Nephron (organoid): ENCODE measurements at regions not wholly inside any gene's neighbourhood (a gene's known extent, or its start where the extent isn't known, plus 50 kb on each side); places are given as distances from the start of the nearest gene placed in this dataset.

ENCODE experiments used
- H3K27ac Mint-ChIP-seq, 3 experiments: 2 replicates each; pipeline ENCODE4 v1.8.0; 2020; ENCODE audit warnings: mixed read lengths in 3 of 3, mild to moderate bottlenecking in 2 of 3, moderate library complexity in 1 of 3
- H3K27me3 Mint-ChIP-seq: 2 replicates; pipeline ENCODE4 v1.8.0; 2021; ENCODE audit warnings: low read depth, mild to moderate bottlenecking, moderate library complexity, mixed read lengths
- H3K36me3 Mint-ChIP-seq: 2 replicates; pipeline ENCODE4 v1.8.0; 2020; ENCODE audit warnings: low read depth, mixed read lengths
- H3K4me1 Mint-ChIP-seq: 2 replicates; pipeline ENCODE4 v1.8.0; 2020; ENCODE audit warnings: mixed read lengths
- H3K4me3 Mint-ChIP-seq, 3 experiments: 2 replicates each; pipeline ENCODE4 v1.8.0; 2020; ENCODE audit warnings: mild to moderate bottlenecking in 3 of 3, mixed read lengths in 3 of 3, moderate library complexity in 2 of 3
- H3K9me3 Mint-ChIP-seq: 2 replicates; pipeline ENCODE4 v1.8.0; 2020; ENCODE audit warnings: mixed read lengths
- TF ChIP-seq, protein P1 (sequence below), 3 experiments: fragments of 200-600 bp; sonication (generic); IDR thresholded peaks; one replicate each; pipeline ENCODE4 v1.5.0; 2021; ENCODE audit warnings: antibody characterized with exemption in 3 of 3; ENCODE audit not compliant: unreplicated experiment in 3 of 3

DNA sequence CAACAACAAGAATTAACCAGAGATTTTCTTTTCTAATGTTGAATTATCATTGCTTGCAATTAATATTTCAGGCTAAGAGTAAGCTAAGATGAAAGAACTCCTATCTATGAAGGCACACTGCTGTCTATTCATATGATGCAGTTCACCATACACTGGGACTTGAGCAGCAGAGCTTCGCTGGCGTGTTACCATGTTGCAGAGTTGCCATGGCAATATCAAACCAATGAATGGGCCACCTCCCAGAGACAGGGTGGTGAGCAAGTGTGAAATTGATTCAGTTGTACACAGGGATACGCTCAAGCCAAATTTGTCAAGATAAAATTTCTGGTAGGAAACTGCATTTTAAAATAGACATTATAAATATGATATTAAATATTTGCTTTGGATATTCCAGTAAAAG, 69.3 kb upstream of the MYO16 start:
- H3K36me3 Mint-ChIP-seq, result no peaks in the 10 kb centered on the region
- H3K27ac Mint-ChIP-seq, result no peak overlapping the region
- no peaks in the 10 kb centered on the region for H3K4me1 Mint-ChIP-seq
- TF ChIP-seq, protein P1, sequence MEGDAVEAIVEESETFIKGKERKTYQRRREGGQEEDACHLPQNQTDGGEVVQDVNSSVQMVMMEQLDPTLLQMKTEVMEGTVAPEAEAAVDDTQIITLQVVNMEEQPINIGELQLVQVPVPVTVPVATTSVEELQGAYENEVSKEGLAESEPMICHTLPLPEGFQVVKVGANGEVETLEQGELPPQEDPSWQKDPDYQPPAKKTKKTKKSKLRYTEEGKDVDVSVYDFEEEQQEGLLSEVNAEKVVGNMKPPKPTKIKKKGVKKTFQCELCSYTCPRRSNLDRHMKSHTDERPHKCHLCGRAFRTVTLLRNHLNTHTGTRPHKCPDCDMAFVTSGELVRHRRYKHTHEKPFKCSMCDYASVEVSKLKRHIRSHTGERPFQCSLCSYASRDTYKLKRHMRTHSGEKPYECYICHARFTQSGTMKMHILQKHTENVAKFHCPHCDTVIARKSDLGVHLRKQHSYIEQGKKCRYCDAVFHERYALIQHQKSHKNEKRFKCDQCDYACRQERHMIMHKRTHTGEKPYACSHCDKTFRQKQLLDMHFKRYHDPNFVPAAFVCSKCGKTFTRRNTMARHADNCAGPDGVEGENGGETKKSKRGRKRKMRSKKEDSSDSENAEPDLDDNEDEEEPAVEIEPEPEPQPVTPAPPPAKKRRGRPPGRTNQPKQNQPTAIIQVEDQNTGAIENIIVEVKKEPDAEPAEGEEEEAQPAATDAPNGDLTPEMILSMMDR (IDR thresholded peaks at IDR 0.05; ENCODE audit: unreplicated experiment in 3 of 3), result no peak
- peaks cover 7% of the 10 kb centered on the region for H3K9me3 Mint-ChIP-seq
- H3K27me3 Mint-ChIP-seq, result no peaks in the 10 kb centered on the region
- no peak overlapping the region for H3K4me3 Mint-ChIP-seq

DNA sequence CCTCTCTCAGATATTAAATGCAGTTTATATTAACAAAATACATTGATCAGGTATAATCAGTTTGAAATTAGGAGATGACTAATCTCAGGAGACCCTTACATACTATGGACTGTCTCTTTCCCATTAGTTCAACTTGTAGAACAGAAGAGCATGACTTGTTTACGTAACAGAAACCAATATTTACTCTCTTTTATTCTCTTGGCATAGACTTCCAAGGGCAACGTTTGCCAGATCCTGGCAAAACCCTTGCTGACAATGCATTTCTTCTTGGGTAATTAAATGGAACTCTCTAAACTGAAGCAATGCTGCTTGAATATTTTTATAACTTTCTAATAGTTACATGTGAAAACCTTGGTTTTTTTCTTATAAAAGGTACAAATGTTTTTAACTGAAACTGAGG, 68.3 kb upstream of the MYO16 start:
- no peak overlapping the region for H3K27ac Mint-ChIP-seq

DNA sequence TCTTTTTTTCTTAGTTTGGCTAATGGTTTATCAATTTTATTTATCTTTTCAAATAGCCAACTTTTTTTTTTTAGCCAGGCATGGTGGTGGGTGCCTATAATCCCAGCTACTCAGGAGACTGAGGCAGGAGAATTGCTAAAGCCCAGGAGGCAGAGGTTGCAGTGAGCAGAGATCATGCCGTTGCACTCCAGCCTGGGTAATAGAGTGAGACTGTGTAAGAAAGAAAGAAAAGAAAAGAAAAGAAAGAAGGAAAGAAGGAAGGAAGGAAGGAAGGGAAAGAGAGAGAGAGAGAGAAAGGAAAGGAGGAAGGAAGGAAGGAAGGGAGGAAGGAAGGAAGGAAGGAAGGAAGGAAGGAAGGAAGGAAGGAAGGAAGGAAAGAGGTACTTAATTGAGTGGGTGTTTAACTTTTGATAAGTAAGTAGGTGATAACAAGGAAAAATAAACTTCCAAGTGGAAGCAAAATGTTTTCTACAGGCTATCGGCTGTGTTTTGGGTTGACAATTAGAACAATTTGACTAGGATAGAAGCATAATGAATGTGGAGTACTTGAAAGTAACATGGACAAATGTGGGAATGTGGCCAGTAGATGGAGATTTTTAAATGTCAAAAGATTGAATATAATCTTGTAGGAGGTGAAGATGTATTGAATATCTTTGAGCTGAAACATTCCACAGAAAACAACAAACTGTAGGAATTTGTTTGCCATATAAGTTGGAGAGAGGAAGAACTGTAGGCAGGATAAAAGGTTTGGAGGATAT, 62.8 kb upstream of the MYO16 start:
- no peak overlapping the region for H3K27ac Mint-ChIP-seq
- H3K4me1 Mint-ChIP-seq, result no peaks in the 10 kb centered on the region
- H3K4me3 Mint-ChIP-seq, result no peak overlapping the region
- peaks cover 7% of the 10 kb centered on the region for H3K9me3 Mint-ChIP-seq
- no peaks in the 10 kb centered on the region for H3K27me3 Mint-ChIP-seq
- TF ChIP-seq, protein P1 (IDR thresholded peaks at IDR 0.05; ENCODE audit: unreplicated experiment in 3 of 3), result no peak
- H3K36me3 Mint-ChIP-seq, result no peaks in the 10 kb centered on the region

More for the DNA sequence above, 68.3 kb upstream of the MYO16 start:
- H3K4me3 Mint-ChIP-seq, result no peak overlapping the region
- H3K4me1 Mint-ChIP-seq, result no peaks in the 10 kb centered on the region
- H3K9me3 Mint-ChIP-seq, result peaks cover 7% of the 10 kb centered on the region
- no peaks in the 10 kb centered on the region for H3K27me3 Mint-ChIP-seq
- H3K36me3 Mint-ChIP-seq, result no peaks in the 10 kb centered on the region
- TF ChIP-seq, protein P1 (IDR thresholded peaks at IDR 0.05; ENCODE audit: unreplicated experiment in 3 of 3), result no peak

DNA sequence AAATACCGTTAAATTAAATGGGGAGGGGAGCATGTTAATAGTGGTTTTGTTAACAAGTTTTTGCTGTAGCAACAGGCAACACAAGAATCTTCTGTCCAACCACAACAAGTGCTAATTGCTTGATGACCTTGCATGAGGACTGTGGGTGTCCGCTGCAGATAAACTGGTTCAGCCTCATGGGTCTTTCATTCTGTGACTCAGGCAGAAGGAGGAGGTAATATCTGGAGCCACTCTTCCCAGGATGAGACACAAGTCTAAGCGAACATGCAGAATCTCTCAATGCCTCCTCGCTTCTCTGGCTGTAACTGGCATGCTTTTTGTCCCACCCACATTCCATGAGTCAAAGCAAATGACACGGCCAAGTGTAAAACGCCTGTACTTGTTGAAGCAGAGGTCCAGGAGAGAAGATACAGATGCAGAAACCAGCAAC, 56.6 kb upstream of the MYO16 start:
- Mint-ChIP-seq H3K27me3 (no peaks in the 10 kb centered on the region), H3K9me3 (no peaks in the 10 kb centered on the region), H3K4me3 (no peak overlapping the region), H3K27ac (no peak overlapping the region), H3K36me3 (no peaks in the 10 kb centered on the region), H3K4me1 (no peaks in the 10 kb centered on the region)
- TF ChIP-seq, protein P1 (IDR thresholded peaks at IDR 0.05; ENCODE audit: unreplicated experiment in 3 of 3), result no peak

DNA sequence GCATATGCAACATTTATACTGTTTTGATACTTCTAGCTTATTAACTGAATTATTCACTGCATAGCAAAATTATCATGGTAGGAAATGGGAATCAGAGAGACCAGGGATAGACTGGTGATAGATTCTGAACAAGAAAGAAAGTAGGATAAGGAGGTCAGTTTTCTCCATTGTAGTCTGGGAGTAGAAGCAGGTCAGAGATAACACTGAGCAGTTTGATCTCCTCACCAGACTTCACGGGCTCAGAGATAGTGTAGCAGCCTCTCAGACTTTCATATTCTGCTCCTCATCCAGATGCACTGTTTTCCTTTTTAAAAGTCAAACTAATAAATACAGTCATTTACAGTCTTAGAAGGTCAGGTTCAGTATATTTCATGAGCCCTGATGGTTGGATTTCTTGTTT, 56.0 kb upstream of the MYO16 start:
- no peaks in the 10 kb centered on the region for H3K27me3 Mint-ChIP-seq
- H3K27ac Mint-ChIP-seq, result no peak overlapping the region
- no peak overlapping the region for H3K4me3 Mint-ChIP-seq
- no peaks in the 10 kb centered on the region for H3K36me3 Mint-ChIP-seq
- no peaks in the 10 kb centered on the region for H3K9me3 Mint-ChIP-seq
- TF ChIP-seq, protein P1 (IDR thresholded peaks at IDR 0.05; ENCODE audit: unreplicated experiment in 3 of 3), result no peak
- no peaks in the 10 kb centered on the region for H3K4me1 Mint-ChIP-seq

DNA sequence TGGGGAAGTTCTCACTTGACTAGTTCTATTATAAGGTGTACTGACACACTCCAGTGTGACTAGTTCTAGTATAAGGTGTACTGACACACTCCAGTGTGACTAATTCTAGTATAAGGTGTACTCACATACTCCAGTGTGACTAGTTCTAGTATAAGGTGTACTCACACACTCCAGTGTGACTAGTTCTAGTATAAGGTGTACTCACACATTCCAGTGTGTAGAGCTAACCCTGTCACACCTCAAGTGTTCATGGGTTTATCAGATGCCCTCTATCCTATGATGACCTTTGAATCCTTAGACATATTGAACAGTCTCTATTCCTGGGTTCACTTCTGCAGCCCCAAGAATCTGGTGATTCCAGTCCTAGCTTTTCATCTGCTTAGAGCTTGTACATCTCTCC, 54.6 kb upstream of the MYO16 start:
- no peak overlapping the region for H3K4me3 Mint-ChIP-seq
- no peaks in the 10 kb centered on the region for H3K27me3 Mint-ChIP-seq
- no peak overlapping the region for H3K27ac Mint-ChIP-seq
- no peaks in the 10 kb centered on the region for H3K4me1 Mint-ChIP-seq
- TF ChIP-seq, protein P1 (IDR thresholded peaks at IDR 0.05; ENCODE audit: unreplicated experiment in 3 of 3), result no peak
- H3K9me3 Mint-ChIP-seq, result no peaks in the 10 kb centered on the region
- H3K36me3 Mint-ChIP-seq, result no peaks in the 10 kb centered on the region
